ENCODE measurements at regions not wholly inside any gene's neighbourhood (a gene's known extent, or its start where the extent isn't known, plus 50 kb on each side); places are given as distances from the start of the nearest gene placed in this dataset.

GRCh38 chr5:124956471-124957029, 210.1 kb upstream of the ZNF608 start:
- TF ChIP-seq, protein P1, sequence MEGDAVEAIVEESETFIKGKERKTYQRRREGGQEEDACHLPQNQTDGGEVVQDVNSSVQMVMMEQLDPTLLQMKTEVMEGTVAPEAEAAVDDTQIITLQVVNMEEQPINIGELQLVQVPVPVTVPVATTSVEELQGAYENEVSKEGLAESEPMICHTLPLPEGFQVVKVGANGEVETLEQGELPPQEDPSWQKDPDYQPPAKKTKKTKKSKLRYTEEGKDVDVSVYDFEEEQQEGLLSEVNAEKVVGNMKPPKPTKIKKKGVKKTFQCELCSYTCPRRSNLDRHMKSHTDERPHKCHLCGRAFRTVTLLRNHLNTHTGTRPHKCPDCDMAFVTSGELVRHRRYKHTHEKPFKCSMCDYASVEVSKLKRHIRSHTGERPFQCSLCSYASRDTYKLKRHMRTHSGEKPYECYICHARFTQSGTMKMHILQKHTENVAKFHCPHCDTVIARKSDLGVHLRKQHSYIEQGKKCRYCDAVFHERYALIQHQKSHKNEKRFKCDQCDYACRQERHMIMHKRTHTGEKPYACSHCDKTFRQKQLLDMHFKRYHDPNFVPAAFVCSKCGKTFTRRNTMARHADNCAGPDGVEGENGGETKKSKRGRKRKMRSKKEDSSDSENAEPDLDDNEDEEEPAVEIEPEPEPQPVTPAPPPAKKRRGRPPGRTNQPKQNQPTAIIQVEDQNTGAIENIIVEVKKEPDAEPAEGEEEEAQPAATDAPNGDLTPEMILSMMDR (IDR thresholded peaks at IDR 0.05; ENCODE audit: partially characterized antibody, unreplicated experiment) = no peak
- no peak overlapping the region for H3K4me3 Mint-ChIP-seq (ENCODE audit: unreplicated experiment)
- H3K36me3 Mint-ChIP-seq (ENCODE audit: unreplicated experiment) = no peaks in the 10 kb centered on the region
- H3K27me3 Mint-ChIP-seq (ENCODE audit: unreplicated experiment) = no peaks in the 10 kb centered on the region
- no peak overlapping the region for H3K27ac Mint-ChIP-seq (ENCODE audit: unreplicated experiment)
- no peaks in the 10 kb centered on the region for H3K9me3 Mint-ChIP-seq (ENCODE audit: unreplicated experiment)
- no peaks in the 10 kb centered on the region for H3K4me1 Mint-ChIP-seq (ENCODE audit: low read depth, unreplicated experiment)
- DNase-seq = no peak

DNA sequence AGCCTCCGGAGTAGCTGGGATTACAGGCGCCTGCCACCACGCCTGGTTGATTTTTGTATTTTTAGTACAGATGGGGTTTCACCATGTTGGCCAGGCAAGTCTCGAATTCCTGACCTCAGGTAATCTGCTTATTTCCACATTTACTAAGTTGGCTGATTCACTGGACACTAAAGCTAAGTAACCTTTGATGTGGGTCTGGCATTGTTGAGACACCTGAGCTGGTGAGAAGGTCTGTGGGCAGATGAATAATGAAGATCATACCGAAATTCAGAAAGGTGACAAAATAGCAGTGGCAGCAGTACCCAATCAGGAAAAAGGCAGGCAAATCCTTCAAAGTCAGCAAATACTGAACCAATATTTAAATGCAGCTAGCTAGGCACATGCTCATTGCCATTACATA, 210.6 kb upstream of the ZNF608 start:
- H3K36me3 Mint-ChIP-seq (ENCODE audit: unreplicated experiment) = no peaks in the 10 kb centered on the region
- H3K4me3 Mint-ChIP-seq (ENCODE audit: unreplicated experiment) = no peak overlapping the region
- no peak for DNase-seq
- TF ChIP-seq, protein P1 (IDR thresholded peaks at IDR 0.05; ENCODE audit: partially characterized antibody, unreplicated experiment) = no peak
- no peaks in the 10 kb centered on the region for H3K27me3 Mint-ChIP-seq (ENCODE audit: unreplicated experiment)
- H3K4me1 Mint-ChIP-seq (ENCODE audit: low read depth, unreplicated experiment) = no peaks in the 10 kb centered on the region
- H3K9me3 Mint-ChIP-seq (ENCODE audit: unreplicated experiment) = no peaks in the 10 kb centered on the region
- H3K27ac Mint-ChIP-seq (ENCODE audit: unreplicated experiment) = no peak overlapping the region

GRCh38 chr5:124960266-124960665, 213.8 kb upstream of the ZNF608 start:
- H3K27me3 Mint-ChIP-seq (ENCODE audit: unreplicated experiment) = no peaks in the 10 kb centered on the region
- no peak for DNase-seq
- no peak overlapping the region for H3K4me3 Mint-ChIP-seq (ENCODE audit: unreplicated experiment)
- no peaks in the 10 kb centered on the region for H3K9me3 Mint-ChIP-seq (ENCODE audit: unreplicated experiment)
- H3K27ac Mint-ChIP-seq (ENCODE audit: unreplicated experiment) = no peak overlapping the region
- peaks cover 5% of the 10 kb centered on the region for H3K4me1 Mint-ChIP-seq (ENCODE audit: low read depth, unreplicated experiment)
- TF ChIP-seq, protein P1 (IDR thresholded peaks at IDR 0.05; ENCODE audit: partially characterized antibody, unreplicated experiment) = no peak
- no peaks in the 10 kb centered on the region for H3K36me3 Mint-ChIP-seq (ENCODE audit: unreplicated experiment)

GRCh38 chr5:124961521-124961920, 215.1 kb upstream of the ZNF608 start:
- no peak overlapping the region for H3K27ac Mint-ChIP-seq (ENCODE audit: unreplicated experiment)
- H3K4me1 Mint-ChIP-seq (ENCODE audit: low read depth, unreplicated experiment) = peaks cover 5% of the 10 kb centered on the region
- DNase-seq = no peak
- H3K9me3 Mint-ChIP-seq (ENCODE audit: unreplicated experiment) = no peaks in the 10 kb centered on the region
- no peaks in the 10 kb centered on the region for H3K27me3 Mint-ChIP-seq (ENCODE audit: unreplicated experiment)
- H3K4me3 Mint-ChIP-seq (ENCODE audit: unreplicated experiment) = no peak overlapping the region
- H3K36me3 Mint-ChIP-seq (ENCODE audit: unreplicated experiment) = no peaks in the 10 kb centered on the region
- TF ChIP-seq, protein P1 (IDR thresholded peaks at IDR 0.05; ENCODE audit: partially characterized antibody, unreplicated experiment) = no peak

- TF ChIP-seq, protein P1 (IDR thresholded peaks at IDR 0.05; ENCODE audit: partially characterized antibody, unreplicated experiment) = no peak
These were observed 215.7 kb upstream of the ZNF608 start for GRCh38 chr5:124962111-124962510.

More at GRCh38 chr5:124962111-124962510, 215.7 kb upstream of the ZNF608 start:
- H3K36me3 Mint-ChIP-seq (ENCODE audit: unreplicated experiment) = no peaks in the 10 kb centered on the region
- H3K4me3 Mint-ChIP-seq (ENCODE audit: unreplicated experiment) = no peak overlapping the region
- no peak overlapping the region for H3K27ac Mint-ChIP-seq (ENCODE audit: unreplicated experiment)
- no peaks in the 10 kb centered on the region for H3K27me3 Mint-ChIP-seq (ENCODE audit: unreplicated experiment)
- DNase-seq = no peak
- no peaks in the 10 kb centered on the region for H3K9me3 Mint-ChIP-seq (ENCODE audit: unreplicated experiment)
- peaks cover 5% of the 10 kb centered on the region for H3K4me1 Mint-ChIP-seq (ENCODE audit: low read depth, unreplicated experiment)

Measured in glutamatergic neuron (in vitro differentiated cells).